ENCODE measurements at regions not wholly inside any gene's neighbourhood (a gene's known extent, or its start where the extent isn't known, plus 50 kb on each side); places are given as distances from the start of the nearest gene placed in this dataset.

GRCh38 chr12:19940267-19940666 is 428.1 kb upstream of the PDE3A start:
- Mint-ChIP-seq H3K4me3 (no peak overlapping the region), H3K27ac (no peak overlapping the region), H3K27me3 (no peaks in the 10 kb centered on the region), H3K9me3 (ENCODE audit: insufficient read depth) (peaks cover 7% of the 10 kb centered on the region), H3K4me1 (no peaks in the 10 kb centered on the region)
- H3K79me2 ChIP-seq (ENCODE audit: control insufficient read depth, insufficient read depth, low read length): no peaks in the 10 kb centered on the region
- no CpG with 5 or more reads among the region's 4 CpGs for WGBS (ENCODE audit: insufficient coverage)
- H3K27ac ChIP-seq (ENCODE audit: low read length in 2 of 2): no peak overlapping the region
- ChIA-PET CTCF (no interaction called here), POLR2A (no interaction called here)
- intact Hi-C loops (cut with micrococcal nuclease): no loop called here
- no peak overlapping the region for H3K9ac ChIP-seq (ENCODE audit: low read length)
- no peaks in the 10 kb centered on the region for H3K27me3 ChIP-seq (replicated peaks in 1 of 4; ENCODE audit: control extremely low read depth in 1 of 4, control insufficient read depth in 3 of 4, insufficient read depth in 4 of 4, low read length in 3 of 4)
- DNase-seq (no peak), ATAC-seq (ENCODE audit: low read depth) (no peak)
- H2AFZ ChIP-seq (ENCODE audit: insufficient read depth, low read depth, low read length, poor library complexity, severe bottlenecking): no peak overlapping the region
- peaks cover 0 to 6% (median 0%) of the 10 kb centered on the region in 3 donors for H3K9me3 ChIP-seq (ENCODE audit: control extremely low read depth in 1 of 3, control insufficient read depth in 2 of 3, insufficient read depth in 1 of 3, low read length in 2 of 3)
- no peaks in the 10 kb centered on the region for H4K20me1 ChIP-seq (ENCODE audit: control insufficient read depth, insufficient read depth, low read length, poor library complexity, severe bottlenecking)
- H3K4me1 ChIP-seq (ENCODE audit: control insufficient read depth in 2 of 2, insufficient read depth in 2 of 2, low read length in 2 of 2): no peaks in the 10 kb centered on the region
- no peak overlapping the region for H3K4me3 ChIP-seq (ENCODE audit: control extremely low read depth in 1 of 5, extremely low read depth in 1 of 5, insufficient read depth in 1 of 5, low read depth in 2 of 5, low read length in 4 of 5)
- no peak overlapping the region for H3K4me2 ChIP-seq (replicated peaks; ENCODE audit: low read depth, low read length, poor library complexity, severe bottlenecking)
- TF ChIP-seq EZH2 (IDR thresholded peaks at IDR 0.05; ENCODE audit: borderline replicate concordance, insufficient read depth, low read depth, low read length, poor library complexity, severe bottlenecking): no peak
- no peak for TF ChIP-seq CTCF (IDR thresholded peaks at IDR 0.05)
- no peaks in the 10 kb centered on the region for H3K36me3 ChIP-seq (replicated peaks in 1 of 2; ENCODE audit: control extremely low read depth in 1 of 2, control insufficient read depth in 1 of 2, extremely low read depth in 1 of 2, insufficient read depth in 2 of 2, low read length in 1 of 2)

GRCh38 chr12:19941096-19941495 is 427.2 kb upstream of the PDE3A start:
- ATAC-seq (ENCODE audit: low read depth) (no peak), DNase-seq (no peak)
- H3K27ac ChIP-seq (ENCODE audit: low read length in 2 of 2): no peak overlapping the region
- no peak overlapping the region for H3K4me3 ChIP-seq (ENCODE audit: control extremely low read depth in 1 of 5, extremely low read depth in 1 of 5, insufficient read depth in 1 of 5, low read depth in 2 of 5, low read length in 4 of 5)
- Mint-ChIP-seq H3K27ac (no peak overlapping the region), H3K9me3 (ENCODE audit: insufficient read depth) (peaks cover 7% of the 10 kb centered on the region), H3K4me1 (no peaks in the 10 kb centered on the region), H3K4me3 (no peak overlapping the region), H3K27me3 (no peaks in the 10 kb centered on the region)
- 96% methylated on average over 26 of the region's 26 CpGs for WGBS (ENCODE audit: insufficient coverage)
- H3K4me2 ChIP-seq (replicated peaks; ENCODE audit: low read depth, low read length, poor library complexity, severe bottlenecking): no peak overlapping the region
- H3K27me3 ChIP-seq (replicated peaks in 1 of 4; ENCODE audit: control extremely low read depth in 1 of 4, control insufficient read depth in 3 of 4, insufficient read depth in 4 of 4, low read length in 3 of 4): no peaks in the 10 kb centered on the region
- ChIA-PET POLR2A (no interaction called here), CTCF (no interaction called here)
- H4K20me1 ChIP-seq (ENCODE audit: control insufficient read depth, insufficient read depth, low read length, poor library complexity, severe bottlenecking): no peaks in the 10 kb centered on the region
- no peak overlapping the region for H2AFZ ChIP-seq (ENCODE audit: insufficient read depth, low read depth, low read length, poor library complexity, severe bottlenecking)
- H3K9me3 ChIP-seq (ENCODE audit: control extremely low read depth in 1 of 3, control insufficient read depth in 2 of 3, insufficient read depth in 1 of 3, low read length in 2 of 3): peaks cover 0 to 7% (median 0%) of the 10 kb centered on the region in 3 donors
- H3K4me1 ChIP-seq (ENCODE audit: control insufficient read depth in 2 of 2, insufficient read depth in 2 of 2, low read length in 2 of 2): no peaks in the 10 kb centered on the region
- intact Hi-C loops (cut with micrococcal nuclease): no loop called here
- TF ChIP-seq EZH2 (IDR thresholded peaks at IDR 0.05; ENCODE audit: borderline replicate concordance, insufficient read depth, low read depth, low read length, poor library complexity, severe bottlenecking) (no peak), CTCF (IDR thresholded peaks at IDR 0.05) (no peak)
- no peaks in the 10 kb centered on the region for H3K79me2 ChIP-seq (ENCODE audit: control insufficient read depth, insufficient read depth, low read length)
- no peaks in the 10 kb centered on the region for H3K36me3 ChIP-seq (replicated peaks in 1 of 2; ENCODE audit: control extremely low read depth in 1 of 2, control insufficient read depth in 1 of 2, extremely low read depth in 1 of 2, insufficient read depth in 2 of 2, low read length in 1 of 2)
- no peak overlapping the region for H3K9ac ChIP-seq (ENCODE audit: low read length)

Data from B cell (primary cell).